Breast epithelium (tissue), 3 donors: ENCODE measurements at regions not wholly inside any gene's neighbourhood (a gene's known extent, or its start where the extent isn't known, plus 50 kb on each side); places are given as distances from the start of the nearest gene placed in this dataset.
"Not testable (repeated sequence)": the region's sequence is repeated elsewhere in the genome, so short reads cannot be mapped to it uniquely, and the experiment has no call there.

Source experiments
- POLR2A ChIP-seq: fragments of 450-650 bp; IDR thresholded peaks from one replicate; pipeline ENCODE4 v1.6.1; 2016; ENCODE audit warnings: antibody characterized with exemption, mild to moderate bottlenecking, moderate library complexity
- TF ChIP-seq, protein P1 (sequence below), 3 donors: fragments of 450-650 bp; IDR thresholded peaks; one replicate each; pipeline ENCODE4 v1.5.1; 2016 to 2017; ENCODE audit warnings: antibody characterized with exemption in 3 of 3, mild to moderate bottlenecking in 3 of 3, moderate library complexity in 3 of 3

DNA sequence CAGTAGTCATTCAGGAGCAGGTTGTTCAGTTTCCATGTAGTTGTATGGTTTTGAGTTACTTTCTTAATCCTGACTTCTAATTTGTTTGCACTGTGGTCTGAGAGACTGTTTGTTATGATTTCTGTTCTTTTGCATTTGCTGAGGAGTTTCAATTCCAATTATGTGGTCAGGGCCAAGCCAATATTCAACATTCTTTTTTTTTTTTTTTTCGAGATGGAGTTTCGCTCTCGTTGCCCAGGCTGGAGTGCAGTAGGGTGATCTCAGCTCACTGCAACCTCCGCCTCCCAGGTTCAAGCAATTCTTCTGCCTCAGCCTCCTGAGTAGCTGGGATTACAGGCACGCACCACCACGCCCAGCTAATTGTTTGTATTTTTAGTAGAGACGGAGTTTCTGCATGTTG is 145.9 kb upstream of the NEGR1 start:
- TF ChIP-seq, protein P1, sequence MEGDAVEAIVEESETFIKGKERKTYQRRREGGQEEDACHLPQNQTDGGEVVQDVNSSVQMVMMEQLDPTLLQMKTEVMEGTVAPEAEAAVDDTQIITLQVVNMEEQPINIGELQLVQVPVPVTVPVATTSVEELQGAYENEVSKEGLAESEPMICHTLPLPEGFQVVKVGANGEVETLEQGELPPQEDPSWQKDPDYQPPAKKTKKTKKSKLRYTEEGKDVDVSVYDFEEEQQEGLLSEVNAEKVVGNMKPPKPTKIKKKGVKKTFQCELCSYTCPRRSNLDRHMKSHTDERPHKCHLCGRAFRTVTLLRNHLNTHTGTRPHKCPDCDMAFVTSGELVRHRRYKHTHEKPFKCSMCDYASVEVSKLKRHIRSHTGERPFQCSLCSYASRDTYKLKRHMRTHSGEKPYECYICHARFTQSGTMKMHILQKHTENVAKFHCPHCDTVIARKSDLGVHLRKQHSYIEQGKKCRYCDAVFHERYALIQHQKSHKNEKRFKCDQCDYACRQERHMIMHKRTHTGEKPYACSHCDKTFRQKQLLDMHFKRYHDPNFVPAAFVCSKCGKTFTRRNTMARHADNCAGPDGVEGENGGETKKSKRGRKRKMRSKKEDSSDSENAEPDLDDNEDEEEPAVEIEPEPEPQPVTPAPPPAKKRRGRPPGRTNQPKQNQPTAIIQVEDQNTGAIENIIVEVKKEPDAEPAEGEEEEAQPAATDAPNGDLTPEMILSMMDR (IDR thresholded peaks at IDR 0.05) = not testable (repeated sequence)
- TF ChIP-seq POLR2A = not testable (repeated sequence)
